ENCODE measurements at regions not wholly inside any gene's neighbourhood (a gene's known extent, or its start where the extent isn't known, plus 50 kb on each side); places are given as distances from the start of the nearest gene placed in this dataset.

DNA sequence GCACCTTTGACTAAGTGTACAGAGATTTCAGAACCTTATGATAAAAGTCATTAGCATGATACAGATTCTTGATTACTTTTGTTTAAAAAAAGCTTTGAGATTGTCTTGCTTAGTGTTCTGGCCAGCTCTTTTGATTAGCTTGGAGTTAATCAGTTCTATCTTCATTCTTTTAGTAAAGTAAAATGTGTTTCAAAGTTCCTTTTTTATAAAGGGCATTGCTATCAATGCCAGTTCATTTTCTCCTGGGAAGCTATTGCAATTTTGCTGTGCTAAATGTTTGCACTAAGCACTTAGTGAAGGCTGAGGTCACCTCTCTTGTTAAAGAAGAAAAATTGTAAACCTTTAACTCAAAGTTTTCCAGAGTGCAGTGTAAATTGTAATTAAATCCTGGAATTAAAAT, 946.7 kb upstream of the TMPRSS15 start:
- dilution Hi-C loops (cut with MboI; ENCODE audit: extremely low pct_ligation_motif_present, low sequenced_read_pairs): no loop called here
- no peak for FAIRE-seq

More for the DNA sequence above, 946.7 kb upstream of the TMPRSS15 start:
- H3K27ac ChIP-seq (ENCODE audit: insufficient read depth, low read depth, low read length): no peak overlapping the region
- no peaks in the 10 kb centered on the region for H3K9me3 ChIP-seq (replicated peaks; ENCODE audit: control insufficient read depth, insufficient read depth, low read length)
- H4K20me1 ChIP-seq (replicated peaks; ENCODE audit: control insufficient read depth, extremely low read depth, insufficient read depth, low read length): no peaks in the 10 kb centered on the region
- no peaks in the 10 kb centered on the region for H3K9me1 ChIP-seq (replicated peaks; ENCODE audit: control insufficient read depth, extremely low read depth, insufficient read depth, low read length)
- intact Hi-C loops (cut with micrococcal nuclease): no loop called here
- DNase-seq (ENCODE audit: low read depth, low spot score): no peak
- POLR2A ChIA-PET: no interaction called here
- H3K4me2 ChIP-seq (ENCODE audit: insufficient read depth, low read length): no peak overlapping the region
- TF ChIP-seq GATA2 (IDR thresholded peaks at IDR 0.05; ENCODE audit: insufficient read depth, insufficient read length, low read depth, low read length): no peak
- no peak for TF ChIP-seq FOS (IDR thresholded peaks at IDR 0.05; ENCODE audit: borderline replicate concordance, insufficient read depth, low read length)
- no peak for TF ChIP-seq POLR2A (IDR thresholded peaks at IDR 0.05; ENCODE audit: low read depth, low read length)
- TF ChIP-seq, protein P1, sequence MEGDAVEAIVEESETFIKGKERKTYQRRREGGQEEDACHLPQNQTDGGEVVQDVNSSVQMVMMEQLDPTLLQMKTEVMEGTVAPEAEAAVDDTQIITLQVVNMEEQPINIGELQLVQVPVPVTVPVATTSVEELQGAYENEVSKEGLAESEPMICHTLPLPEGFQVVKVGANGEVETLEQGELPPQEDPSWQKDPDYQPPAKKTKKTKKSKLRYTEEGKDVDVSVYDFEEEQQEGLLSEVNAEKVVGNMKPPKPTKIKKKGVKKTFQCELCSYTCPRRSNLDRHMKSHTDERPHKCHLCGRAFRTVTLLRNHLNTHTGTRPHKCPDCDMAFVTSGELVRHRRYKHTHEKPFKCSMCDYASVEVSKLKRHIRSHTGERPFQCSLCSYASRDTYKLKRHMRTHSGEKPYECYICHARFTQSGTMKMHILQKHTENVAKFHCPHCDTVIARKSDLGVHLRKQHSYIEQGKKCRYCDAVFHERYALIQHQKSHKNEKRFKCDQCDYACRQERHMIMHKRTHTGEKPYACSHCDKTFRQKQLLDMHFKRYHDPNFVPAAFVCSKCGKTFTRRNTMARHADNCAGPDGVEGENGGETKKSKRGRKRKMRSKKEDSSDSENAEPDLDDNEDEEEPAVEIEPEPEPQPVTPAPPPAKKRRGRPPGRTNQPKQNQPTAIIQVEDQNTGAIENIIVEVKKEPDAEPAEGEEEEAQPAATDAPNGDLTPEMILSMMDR (IDR thresholded peaks at IDR 0.05; ENCODE audit: extremely low read depth in 1 of 2, insufficient read depth in 1 of 2, low read depth in 1 of 2, low read length in 2 of 2): no peak
- no peak for TF ChIP-seq MYC (IDR thresholded peaks at IDR 0.05; ENCODE audit: low read depth, low read length)
- TF ChIP-seq POLR2AphosphoS5 (IDR thresholded peaks at IDR 0.05; ENCODE audit: insufficient read depth, low read depth, low read length): no peak
- no peak for TF ChIP-seq JUN (IDR thresholded peaks at IDR 0.05; ENCODE audit: borderline replicate concordance, insufficient read depth, insufficient read length, low read depth)
- TF ChIP-seq, protein P2, sequence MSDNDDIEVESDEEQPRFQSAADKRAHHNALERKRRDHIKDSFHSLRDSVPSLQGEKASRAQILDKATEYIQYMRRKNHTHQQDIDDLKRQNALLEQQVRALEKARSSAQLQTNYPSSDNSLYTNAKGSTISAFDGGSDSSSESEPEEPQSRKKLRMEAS (IDR thresholded peaks at IDR 0.05; ENCODE audit: insufficient read depth, insufficient read length): no peak
- TF ChIP-seq EZH2 (IDR thresholded peaks at IDR 0.05; ENCODE audit: borderline replicate concordance, low read depth, low read length, severe bottlenecking): no peak
- no TSS peak for BruUV-seq (replicated peaks)
- H3K79me2 ChIP-seq (ENCODE audit: control insufficient read depth, insufficient read depth, low read length): no peaks in the 10 kb centered on the region
- no peak overlapping the region for H2AFZ ChIP-seq (ENCODE audit: low read depth, low read length)
- H3K4me1 ChIP-seq (ENCODE audit: control insufficient read depth, extremely low read depth, insufficient read depth, low read length): no peaks in the 10 kb centered on the region
- H3K36me3 ChIP-seq (ENCODE audit: control insufficient read depth in 2 of 2, extremely low read depth in 1 of 2, insufficient read depth in 2 of 2, low read length in 2 of 2): no peaks in the 10 kb centered on the region
- CTCF ChIA-PET: no interaction called here
- H3K9ac ChIP-seq (replicated peaks; ENCODE audit: extremely low read depth, insufficient read depth, low read length): no peak overlapping the region
- no peaks in the 10 kb centered on the region for H3K27me3 ChIP-seq (ENCODE audit: control insufficient read depth in 2 of 2, insufficient read depth in 2 of 2, low read length in 2 of 2)
- H3K4me3 ChIP-seq (replicated peaks in 1 of 3; ENCODE audit: insufficient read depth in 1 of 3, low read depth in 1 of 3, low read length in 3 of 3): no peak overlapping the region

Measured in endothelial cell of umbilical vein (primary cell).